CD14-positive monocyte (primary cell): ENCODE measurements at regions not wholly inside any gene's neighbourhood (a gene's known extent, or its start where the extent isn't known, plus 50 kb on each side); places are given as distances from the start of the nearest gene placed in this dataset.

Experiments used
- DNase-seq, 3 donors: peaks; one replicate each; pipeline ENCODE4 v3.0.0-alpha.2; 2011 to 2022
- H2AFZ ChIP-seq: 2 replicates; pipeline ENCODE4 v1.6.0; 2012; ENCODE audit warnings: mild to moderate bottlenecking, low read depth, low read length, inconsistent platforms; ENCODE audit not compliant: insufficient read depth, poor library complexity, severe bottlenecking
- H3K27ac ChIP-seq, 2 donors: 1 replicate in 1 of 2; 2 replicates in 1 of 2; pipeline ENCODE4 v1.5.1; 2012 to 2013; ENCODE audit warnings: low read length in 2 of 2, control low read depth in 1 of 2, inconsistent platforms in 1 of 2, low read depth in 1 of 2, mild to moderate bottlenecking in 1 of 2
- H3K27me3 ChIP-seq, 2 donors: one replicate each; pipeline versions ENCODE4 v1.6.0 to v1.6.1; 2011 to 2013; ENCODE audit warnings: low read length in 2 of 2; ENCODE audit not compliant: control insufficient read depth in 2 of 2, insufficient read depth in 2 of 2
- H3K36me3 ChIP-seq, 2 donors: replicated peaks in 1 of 2; 1 replicate in 1 of 2; 2 replicates in 1 of 2; pipeline versions ENCODE4 v1.5.1 to v1.6.1; 2012 to 2013; ENCODE audit warnings: low read length in 2 of 2, control low read depth in 1 of 2, inconsistent platforms in 1 of 2, mild to moderate bottlenecking in 1 of 2; ENCODE audit not compliant: insufficient read depth in 2 of 2, control insufficient read depth in 1 of 2
- H3K4me1 ChIP-seq, 2 donors: 1 replicate in 1 of 2; 2 replicates in 1 of 2; pipeline versions ENCODE4 v1.5.1 to v1.6.1; 2012 to 2013; ENCODE audit warnings: low read length in 2 of 2, control low read depth in 1 of 2, inconsistent platforms in 1 of 2, mild to moderate bottlenecking in 1 of 2, moderate library complexity in 1 of 2; ENCODE audit not compliant: insufficient read depth in 2 of 2, control insufficient read depth in 1 of 2
- H3K4me2 ChIP-seq: replicated peaks from 2 replicates; pipeline ENCODE3; 2012; ENCODE audit warnings: low read length, moderate library complexity, mild to moderate bottlenecking; ENCODE audit not compliant: poor library complexity, severe bottlenecking; ENCODE audit errors: extremely low read depth
- H3K4me3 ChIP-seq, 3 experiments: fragments of 200-600 bp in 1 of 3; sonication (generic) in 1 of 3; replicated peaks in 1 of 3; 1 replicate in 2 of 3; 2 replicates in 1 of 3; pipeline ENCODE4 v1.5.1; 2011 to 2013; ENCODE audit warnings: low read length in 3 of 3, mild to moderate bottlenecking in 3 of 3, control low read depth in 2 of 3, low read depth in 2 of 3, inconsistent platforms in 1 of 3, moderate library complexity in 1 of 3
- H3K79me2 ChIP-seq: 2 replicates; pipeline ENCODE4 v1.6.0; 2012; ENCODE audit warnings: mild to moderate bottlenecking, control low read depth, inconsistent platforms, low read length, moderate library complexity; ENCODE audit not compliant: insufficient read depth
- H3K9ac ChIP-seq: 2 replicates; pipeline ENCODE4 v1.6.0; 2017; ENCODE audit warnings: low read length, mild to moderate bottlenecking; ENCODE audit not compliant: insufficient read depth, poor library complexity, severe bottlenecking
- H3K9me3 ChIP-seq, 2 donors: replicated peaks in 1 of 2; 1 replicate in 1 of 2; 2 replicates in 1 of 2; pipeline versions ENCODE4 v1.5.1 to v1.6.1; 2012 to 2013; ENCODE audit warnings: low read length in 2 of 2, control low read depth in 1 of 2; ENCODE audit not compliant: control insufficient read depth in 1 of 2, insufficient read depth in 1 of 2
- H4K20me1 ChIP-seq: 2 replicates; pipeline ENCODE4 v1.6.0; 2012; ENCODE audit warnings: mild to moderate bottlenecking, low read length, control low read depth, moderate library complexity; ENCODE audit not compliant: insufficient read depth
- H3K27ac Mint-ChIP-seq, 7 donors: one replicate each; pipeline ENCODE4 v1.8.0; 2020; ENCODE audit warnings: mild to moderate bottlenecking in 7 of 7, mixed read lengths in 7 of 7, moderate library complexity in 6 of 7, inconsistent platforms in 2 of 7
- H3K27me3 Mint-ChIP-seq, 3 donors: one replicate each; pipeline ENCODE4 v1.8.0; 2021 to 2022; ENCODE audit warnings: low read depth in 3 of 3, mild to moderate bottlenecking in 3 of 3, mixed read lengths in 3 of 3, moderate library complexity in 3 of 3, inconsistent platforms in 1 of 3
- H3K36me3 Mint-ChIP-seq, 2 donors: one replicate each; pipeline ENCODE4 v1.8.0; 2020; ENCODE audit warnings: mixed read lengths in 2 of 2, inconsistent platforms in 1 of 2, mild to moderate bottlenecking in 1 of 2
- H3K4me1 Mint-ChIP-seq: one replicate; pipeline ENCODE4 v1.8.0; 2020; ENCODE audit warnings: mild to moderate bottlenecking, mixed read lengths
- H3K4me3 Mint-ChIP-seq, 2 donors: one replicate each; pipeline ENCODE4 v1.8.0; 2020; ENCODE audit warnings: mild to moderate bottlenecking in 2 of 2, mixed read lengths in 2 of 2, moderate library complexity in 1 of 2
- H3K9me3 Mint-ChIP-seq, 7 donors: one replicate each; pipeline ENCODE4 v1.8.0; 2020 to 2022; ENCODE audit warnings: mixed read lengths in 7 of 7, mild to moderate bottlenecking in 6 of 7, moderate library complexity in 6 of 7, inconsistent platforms in 2 of 7
- CTCF ChIP-seq: fragments of 200-600 bp; IDR thresholded peaks from one replicate; pipeline ENCODE4 v1.8.0; 2022; ENCODE audit warnings: antibody characterized with exemption, mild to moderate bottlenecking
- WGBS: methylation state at CpG from one replicate; pipeline ENCODE4 v1.1.5; 2013; ENCODE audit warnings: missing lambda C conversion rate; ENCODE audit not compliant: insufficient coverage; 5-methylcytosine and 5-hydroxymethylcytosine counted together
- intact Hi-C, 2 donors: fragments of 100-400 bp; cut with micrococcal nuclease; formaldehyde crosslinking; loops; one replicate each; pipeline versions ENCODE4 v1.15.0 to v1.15.1; 2023

DNA sequence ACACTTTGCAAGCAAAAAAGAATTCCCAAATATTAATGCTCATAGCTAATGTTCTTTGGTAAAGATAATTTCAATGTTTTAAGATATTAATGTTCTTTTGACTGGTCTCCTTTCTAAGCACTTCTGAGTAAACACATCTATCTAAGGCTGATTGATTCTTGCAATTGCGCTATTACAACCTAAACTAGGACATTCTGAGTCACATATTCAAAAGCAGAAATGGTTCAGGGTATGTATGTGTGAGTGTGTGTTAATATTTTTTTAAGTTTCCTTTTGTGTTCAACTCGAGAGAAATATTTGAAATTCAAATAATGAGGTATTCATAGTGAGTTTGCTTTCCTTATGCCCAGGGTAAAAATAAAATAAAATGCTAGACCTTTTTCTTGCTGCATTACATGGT lies 203.6 kb upstream of the GRIK3 start:
- Mint-ChIP-seq H3K27ac (no peak overlapping the region), H3K4me3 (no peak overlapping the region), H3K27me3 (peaks cover 8 to 26% (median 22%) of the 10 kb centered on the region in 3 donors), H3K36me3 (no peaks in the 10 kb centered on the region), H3K9me3 (no peaks in the 10 kb centered on the region), H3K4me1 (no peaks in the 10 kb centered on the region)
- no peak overlapping the region for H2AFZ ChIP-seq
- intact Hi-C loops, result no loop called here
- H3K9me3 ChIP-seq, result no peaks in the 10 kb centered on the region
- no peaks in the 10 kb centered on the region for H4K20me1 ChIP-seq
- H3K4me1 ChIP-seq, result no peaks in the 10 kb centered on the region
- no peaks in the 10 kb centered on the region for H3K79me2 ChIP-seq
- no peak for DNase-seq
- H3K27ac ChIP-seq, result no peak overlapping the region
- no peak overlapping the region for H3K4me2 ChIP-seq
- H3K27me3 ChIP-seq, result no peaks in the 10 kb centered on the region
- no peaks in the 10 kb centered on the region for H3K36me3 ChIP-seq
- no peak overlapping the region for H3K9ac ChIP-seq
- no CpG with 5 or more reads among the region's 2 CpGs for WGBS
- TF ChIP-seq CTCF, result no peak
- H3K4me3 ChIP-seq, result no peak overlapping the region

- no peak for DNase-seq
- Histone ChIP-seq H3K79me2 (no peaks in the 10 kb centered on the region), H3K27me3 (no peaks in the 10 kb centered on the region), H3K9ac (no peak overlapping the region), H3K4me1 (no peaks in the 10 kb centered on the region), H2AFZ (no peak overlapping the region), H3K36me3 (no peaks in the 10 kb centered on the region), H3K4me2 (no peak overlapping the region), H3K4me3 (no peak overlapping the region), H3K27ac (no peak overlapping the region), H3K9me3 (no peaks in the 10 kb centered on the region), H4K20me1 (no peaks in the 10 kb centered on the region)
- WGBS, result 89% methylated on average over 3 of the region's 11 CpGs
- no peak for TF ChIP-seq CTCF
- Mint-ChIP-seq H3K27me3 (peaks cover 8 to 24% (median 22%) of the 10 kb centered on the region in 3 donors), H3K9me3 (no peaks in the 10 kb centered on the region), H3K4me1 (no peaks in the 10 kb centered on the region), H3K36me3 (no peaks in the 10 kb centered on the region), H3K27ac (peak overlapping the region in 1 of 7 donors; percentile 62), H3K4me3 (no peak overlapping the region)
- intact Hi-C loops, result no loop called here
Observed at GRCh38 chr1:37238364-37239224, 204.3 kb upstream of the GRIK3 start.
